GM12892 (cell line): ENCODE measurements at regions not wholly inside any gene's neighbourhood (a gene's known extent, or its start where the extent isn't known, plus 50 kb on each side); places are given as distances from the start of the nearest gene placed in this dataset.
"Not testable (repeated sequence)": the region's sequence is repeated elsewhere in the genome, so short reads cannot be mapped to it uniquely, and the experiment has no call there.

Source experiments
- DNase-seq: peaks from one replicate; pipeline ENCODE4 v3.0.0; 2011; ENCODE audit not compliant: insufficient read length
- FAIRE-seq: peaks from 2 replicates; lab custom pipeline; 2011; peaks lifted over from hg19 to GRCh38; lab: Jason Lieb, UNC
- POLR2A ChIP-seq: IDR thresholded peaks from 2 replicates; pipeline ENCODE4 v1.6.1; 2011; ENCODE audit warnings: low read depth, low read length, control low read depth
- POLR2AphosphoS5 ChIP-seq: IDR thresholded peaks from 2 replicates; pipeline ENCODE4 v1.6.1; 2011; ENCODE audit warnings: low read depth, low read length, control low read depth
- TAF1 ChIP-seq: IDR thresholded peaks from 2 replicates; pipeline ENCODE4 v1.6.1; 2011; ENCODE audit warnings: low read depth, mild to moderate bottlenecking, control low read depth, low read length, borderline replicate concordance

GRCh38 chr3:3675801-3676200, 123.4 kb upstream of the LRRN1 start:
- TF ChIP-seq POLR2AphosphoS5 (no peak), POLR2A (no peak), TAF1 (no peak)
- DNase-seq: no peak
- FAIRE-seq: no peak

DNA sequence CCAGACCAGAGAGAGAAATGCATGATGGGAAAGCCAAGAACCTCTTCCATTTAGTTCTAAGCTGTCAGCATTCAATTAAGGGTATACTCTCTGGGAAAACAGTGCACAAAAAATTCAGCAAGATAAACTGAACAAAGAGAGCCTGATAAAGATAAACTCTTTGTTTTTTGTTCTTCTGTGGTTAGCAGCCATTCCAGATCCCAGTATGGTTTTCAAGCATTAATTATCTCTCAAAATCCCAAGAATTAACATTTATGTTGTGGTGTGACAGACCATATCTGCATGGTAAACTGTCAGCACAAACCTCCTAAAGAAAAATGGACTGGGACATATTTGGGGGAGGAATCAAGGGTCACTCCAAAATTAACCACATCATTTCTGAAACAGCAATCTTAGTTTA, 124.0 kb upstream of the LRRN1 start:
- DNase-seq (no peak), FAIRE-seq (no peak)
- TF ChIP-seq TAF1: no peak
- TF ChIP-seq POLR2A: no peak
- TF ChIP-seq POLR2AphosphoS5: no peak

DNA sequence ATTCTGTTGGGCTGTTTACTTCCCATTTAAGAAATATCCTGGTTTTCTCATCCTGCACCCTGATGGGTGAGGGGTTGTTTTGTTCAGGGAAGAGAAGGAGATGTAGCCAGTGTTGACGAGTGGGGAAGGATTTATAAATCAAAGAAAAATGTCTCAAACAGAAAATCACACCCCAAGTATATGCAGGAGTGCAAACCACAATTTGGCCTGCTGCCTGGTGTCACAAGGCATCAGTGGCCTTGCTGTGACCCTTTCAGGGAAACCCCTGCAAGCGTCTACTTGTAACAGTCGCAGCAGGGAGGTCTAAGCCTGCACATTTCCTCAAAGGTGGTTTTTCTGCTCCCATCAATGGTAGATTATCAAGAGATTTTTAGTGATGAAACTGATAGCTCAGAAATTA, 132.6 kb upstream of the LRRN1 start:
- FAIRE-seq (peak; percentile 86), DNase-seq (no peak)
- TF ChIP-seq TAF1 (no peak), POLR2A (no peak), POLR2AphosphoS5 (no peak)

DNA sequence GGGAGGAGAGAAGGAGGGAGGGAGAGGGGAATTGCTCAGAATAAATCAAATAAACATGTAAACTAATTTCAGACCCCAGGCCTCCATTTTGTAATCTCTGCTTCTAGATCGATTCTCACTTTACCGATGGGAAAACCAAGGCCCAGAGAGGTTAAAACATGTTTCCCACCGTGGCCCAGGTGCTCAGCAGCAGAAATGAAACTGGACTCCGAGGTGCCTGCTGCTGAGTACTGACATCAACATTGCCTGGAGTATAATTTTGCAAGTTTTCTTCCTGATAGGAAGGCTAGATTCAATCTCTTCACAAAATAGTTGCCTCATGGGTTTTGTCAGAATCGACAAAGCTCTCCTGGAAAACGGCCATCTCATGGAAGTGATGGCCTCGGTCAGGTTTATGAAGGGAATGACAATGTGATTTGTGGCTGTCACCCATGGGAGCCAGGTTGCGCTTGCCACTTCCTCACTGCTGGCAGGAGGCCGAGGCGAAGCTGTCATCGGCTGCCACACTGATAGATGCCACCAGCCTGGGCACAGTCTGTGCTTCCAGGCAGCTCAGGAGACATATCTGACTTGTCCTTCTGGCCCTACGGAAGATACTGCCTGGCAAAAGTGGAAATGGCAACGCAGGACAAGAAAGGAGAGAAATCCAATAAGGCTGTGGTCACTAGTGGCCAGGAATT, 133.1 kb upstream of the LRRN1 start:
- FAIRE-seq (peak; percentile 78), DNase-seq (no peak)
- no peak for TF ChIP-seq TAF1
- TF ChIP-seq POLR2AphosphoS5: no peak
- TF ChIP-seq POLR2A: no peak

GRCh38 chr3:3665546-3665945, 133.7 kb upstream of the LRRN1 start:
- FAIRE-seq (no peak), DNase-seq (no peak)
- TF ChIP-seq POLR2AphosphoS5: no peak
- no peak for TF ChIP-seq TAF1
- no peak for TF ChIP-seq POLR2A

GRCh38 chr3:3664935-3665334, 134.3 kb upstream of the LRRN1 start:
- no peak for FAIRE-seq
- TF ChIP-seq TAF1: no peak
- no peak for TF ChIP-seq POLR2AphosphoS5
- no peak for TF ChIP-seq POLR2A
- no peak for DNase-seq

DNA sequence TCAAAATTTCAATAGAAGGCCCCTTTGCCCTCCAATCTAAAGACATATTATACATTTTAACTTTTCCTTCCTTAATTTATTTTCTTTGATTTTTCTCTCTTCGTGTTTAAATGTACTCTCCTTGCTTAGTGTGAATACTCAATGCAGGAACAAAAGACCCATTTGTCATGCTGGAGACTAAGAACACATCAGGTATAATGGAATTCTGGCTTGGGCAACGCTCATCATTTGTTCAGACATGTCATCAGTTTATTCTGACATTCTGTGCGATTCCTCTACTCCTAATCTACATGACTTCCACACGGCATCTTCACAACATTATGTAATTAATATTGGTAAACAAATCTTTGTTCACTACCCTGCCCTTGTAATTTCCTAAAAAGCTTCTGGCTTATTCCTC, 136.6 kb upstream of the LRRN1 start:
- FAIRE-seq (no peak), DNase-seq (no peak)
- no peak for TF ChIP-seq POLR2AphosphoS5
- no peak for TF ChIP-seq POLR2A
- no peak for TF ChIP-seq TAF1

- no peak for DNase-seq
- TF ChIP-seq TAF1 (no peak), POLR2A (no peak), POLR2AphosphoS5 (no peak)
- no peak for FAIRE-seq
These were observed 144.3 kb upstream of the LRRN1 start for GRCh38 chr3:3654916-3655315.

DNA sequence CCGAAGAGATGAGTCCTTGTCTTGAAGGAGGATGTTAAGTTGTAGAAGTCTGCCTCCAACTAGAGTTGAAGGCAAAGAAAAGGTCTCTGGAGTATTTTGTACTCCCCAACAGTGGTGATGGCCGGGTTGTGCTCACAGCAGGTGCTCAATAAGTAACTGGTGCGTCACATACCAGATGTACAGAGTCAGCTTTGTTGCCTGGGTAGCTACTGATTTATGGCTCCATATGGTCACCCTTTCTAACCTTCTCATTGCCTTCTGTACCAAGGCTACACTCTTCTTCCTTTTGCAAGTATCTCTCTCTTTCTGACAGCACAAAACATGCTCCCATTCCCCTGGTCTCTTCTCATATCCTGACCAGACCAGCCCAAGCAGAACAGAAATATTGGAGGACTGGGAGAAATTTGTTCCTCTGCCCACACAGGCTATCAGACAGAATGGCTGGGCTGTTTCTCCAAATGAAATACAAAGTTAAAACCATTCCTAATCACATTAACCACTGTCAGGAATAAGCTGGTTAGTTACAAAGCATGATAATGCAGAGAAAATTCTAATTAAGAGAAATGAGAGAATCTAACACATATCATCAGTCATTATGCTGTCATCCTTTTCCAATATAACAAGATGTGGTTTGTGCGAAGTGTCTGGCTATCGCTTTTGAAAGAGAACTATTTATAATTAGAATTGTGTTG, 150.1 kb upstream of the LRRN1 start:
- no peak for TF ChIP-seq POLR2A
- no peak for TF ChIP-seq POLR2AphosphoS5
- no peak for TF ChIP-seq TAF1
- no peak for FAIRE-seq
- DNase-seq: no peak

DNA sequence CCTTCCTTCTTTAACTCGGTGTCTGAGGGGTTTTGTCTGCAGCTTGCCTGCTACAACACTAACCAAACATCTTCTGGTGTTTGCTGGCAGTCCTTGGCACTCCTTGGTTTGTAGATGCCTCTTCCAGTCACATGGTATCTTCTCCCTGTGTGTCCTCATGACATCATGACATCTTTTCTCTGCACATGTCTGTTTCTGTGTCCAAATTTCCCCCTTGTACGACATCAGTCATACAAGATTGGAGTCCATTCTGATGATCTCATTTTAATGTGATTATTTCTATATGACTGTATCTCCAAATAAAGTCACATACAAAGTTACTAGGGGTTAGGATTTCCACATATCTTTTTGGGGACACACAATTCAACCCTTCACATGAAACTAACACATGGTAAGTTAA, 152.3 kb upstream of the LRRN1 start:
- no peak for FAIRE-seq

DNA sequence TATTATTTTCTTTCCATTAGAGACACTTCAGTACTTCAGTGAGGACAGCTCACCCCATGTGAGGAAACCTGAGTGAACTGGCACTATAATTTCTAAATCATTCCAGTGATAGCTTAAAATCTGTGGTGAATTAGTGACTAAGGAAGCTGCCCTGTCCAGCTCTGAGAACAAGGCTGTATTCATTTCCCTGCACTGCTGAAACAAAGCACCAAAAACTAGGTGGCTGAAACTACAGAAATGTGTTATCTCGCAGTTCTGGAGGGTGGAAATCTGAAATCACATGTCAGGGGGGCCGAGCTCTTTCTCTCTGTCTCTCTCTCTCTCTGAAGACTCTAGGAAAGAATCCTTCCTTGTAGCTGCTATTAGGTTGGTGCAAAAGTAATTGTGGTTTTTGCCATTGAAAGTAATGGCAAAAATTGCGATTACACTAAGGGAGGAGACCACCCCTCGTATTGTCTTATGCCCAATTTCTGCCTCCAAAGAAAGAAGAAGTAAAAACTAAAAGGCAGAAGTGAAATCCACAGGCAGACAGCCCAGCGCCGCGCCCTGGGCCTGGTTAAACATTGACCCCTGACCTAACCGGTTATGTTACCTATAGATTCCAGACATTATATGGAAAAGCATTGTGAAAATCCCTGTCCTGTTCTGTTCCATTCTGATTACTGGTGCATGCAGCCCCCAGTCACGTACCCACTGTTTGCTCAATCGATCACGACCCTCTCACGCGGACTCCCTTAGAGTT, 153.0 kb upstream of the LRRN1 start:
- not testable (repeated sequence) for DNase-seq, FAIRE-seq

More for the DNA sequence above, 152.3 kb upstream of the LRRN1 start:
- no peak for TF ChIP-seq POLR2A
- TF ChIP-seq TAF1: no peak
- no peak for TF ChIP-seq POLR2AphosphoS5
- DNase-seq: no peak
